ENCODE measurements at regions not wholly inside any gene's neighbourhood (a gene's known extent, or its start where the extent isn't known, plus 50 kb on each side); places are given as distances from the start of the nearest gene placed in this dataset.
A peak's percentile ranks its signal among the peaks of the same experiment; 100 is the strongest.

GRCh38 chr3:64358176-64358575 lies 132.9 kb upstream of the PRICKLE2 start:
- Mint-ChIP-seq H3K36me3 (no peaks in the 10 kb centered on the region), H3K27me3 (peaks cover 2% of the 10 kb centered on the region), H3K9me3 (no peaks in the 10 kb centered on the region), H3K4me1 (peaks cover 14% of the 10 kb centered on the region), H3K4me3 (no peak overlapping the region), H3K27ac (no peak overlapping the region)

GRCh38 chr3:64357481-64357880 lies 132.2 kb upstream of the PRICKLE2 start:
- Mint-ChIP-seq H3K27me3 (peaks cover 2% of the 10 kb centered on the region), H3K27ac (no peak overlapping the region), H3K4me3 (no peak overlapping the region), H3K4me1 (peaks cover 14% of the 10 kb centered on the region), H3K9me3 (no peaks in the 10 kb centered on the region), H3K36me3 (no peaks in the 10 kb centered on the region)

GRCh38 chr3:64355401-64355807 lies 130.1 kb upstream of the PRICKLE2 start:
- Mint-ChIP-seq H3K4me3 (peak overlapping the region; percentile 43), H3K27ac (no peak overlapping the region), H3K4me1 (peaks cover 17% of the 10 kb centered on the region), H3K36me3 (no peaks in the 10 kb centered on the region), H3K9me3 (no peaks in the 10 kb centered on the region), H3K27me3 (no peaks in the 10 kb centered on the region)

- Mint-ChIP-seq H3K4me1 (peaks cover 17% of the 10 kb centered on the region), H3K9me3 (no peaks in the 10 kb centered on the region)
These were observed 129.7 kb upstream of the PRICKLE2 start for GRCh38 chr3:64354956-64355355.

GRCh38 chr3:64354221-64354620 lies 129.0 kb upstream of the PRICKLE2 start:
- no peaks in the 10 kb centered on the region for H3K27me3 Mint-ChIP-seq
- H3K27ac Mint-ChIP-seq = no peak overlapping the region
- H3K4me3 Mint-ChIP-seq = no peak overlapping the region
- H3K4me1 Mint-ChIP-seq = peaks cover 17% of the 10 kb centered on the region
- no peaks in the 10 kb centered on the region for H3K9me3 Mint-ChIP-seq
- H3K36me3 Mint-ChIP-seq = no peaks in the 10 kb centered on the region

More at GRCh38 chr3:64354956-64355355, 129.7 kb upstream of the PRICKLE2 start:
- peak overlapping the region; percentile 43 for H3K4me3 Mint-ChIP-seq
- no peaks in the 10 kb centered on the region for H3K36me3 Mint-ChIP-seq
- H3K27ac Mint-ChIP-seq = no peak overlapping the region
- H3K27me3 Mint-ChIP-seq = no peaks in the 10 kb centered on the region

GRCh38 chr3:64353226-64353625 lies 128.0 kb upstream of the PRICKLE2 start:
- Mint-ChIP-seq H3K9me3 (no peaks in the 10 kb centered on the region), H3K4me1 (peaks cover 17% of the 10 kb centered on the region), H3K36me3 (no peaks in the 10 kb centered on the region), H3K4me3 (no peak overlapping the region), H3K27me3 (no peaks in the 10 kb centered on the region), H3K27ac (no peak overlapping the region)

- Mint-ChIP-seq H3K9me3 (no peaks in the 10 kb centered on the region), H3K27me3 (no peaks in the 10 kb centered on the region), H3K4me1 (peaks cover 17% of the 10 kb centered on the region), H3K27ac (no peak overlapping the region), H3K4me3 (no peak overlapping the region), H3K36me3 (no peaks in the 10 kb centered on the region)
These were observed 127.3 kb upstream of the PRICKLE2 start for GRCh38 chr3:64352639-64352992.

- Mint-ChIP-seq H3K9me3 (no peaks in the 10 kb centered on the region), H3K4me3 (no peak overlapping the region), H3K27ac (no peak overlapping the region), H3K27me3 (no peaks in the 10 kb centered on the region), H3K4me1 (peaks cover 17% of the 10 kb centered on the region), H3K36me3 (no peaks in the 10 kb centered on the region)
These were observed 126.7 kb upstream of the PRICKLE2 start for GRCh38 chr3:64351713-64352638.

- Mint-ChIP-seq H3K27ac (no peak overlapping the region), H3K36me3 (no peaks in the 10 kb centered on the region), H3K4me1 (peaks cover 3% of the 10 kb centered on the region), H3K9me3 (no peaks in the 10 kb centered on the region), H3K27me3 (no peaks in the 10 kb centered on the region), H3K4me3 (no peak overlapping the region)
These were observed 124.3 kb upstream of the PRICKLE2 start for GRCh38 chr3:64349551-64349950.

- H3K27me3 Mint-ChIP-seq = peaks cover 2% of the 10 kb centered on the region
- no peaks in the 10 kb centered on the region for H3K4me1 Mint-ChIP-seq
- H3K36me3 Mint-ChIP-seq = no peaks in the 10 kb centered on the region
- no peak overlapping the region for H3K27ac Mint-ChIP-seq
- H3K9me3 Mint-ChIP-seq = no peaks in the 10 kb centered on the region
- H3K4me3 Mint-ChIP-seq = no peak overlapping the region
These were observed 120.1 kb upstream of the PRICKLE2 start for GRCh38 chr3:64345371-64345770.

GRCh38 chr3:64344721-64345207 lies 119.5 kb upstream of the PRICKLE2 start:
- Mint-ChIP-seq H3K4me3 (no peak overlapping the region), H3K9me3 (no peaks in the 10 kb centered on the region), H3K27me3 (peaks cover 2% of the 10 kb centered on the region), H3K36me3 (no peaks in the 10 kb centered on the region), H3K4me1 (no peaks in the 10 kb centered on the region), H3K27ac (no peak overlapping the region)

- Mint-ChIP-seq H3K4me3 (no peak overlapping the region), H3K27me3 (peaks cover 4% of the 10 kb centered on the region), H3K9me3 (peaks cover 4% of the 10 kb centered on the region), H3K27ac (no peak overlapping the region), H3K4me1 (no peaks in the 10 kb centered on the region), H3K36me3 (no peaks in the 10 kb centered on the region)
These were observed 118.6 kb upstream of the PRICKLE2 start for GRCh38 chr3:64343689-64344430.

- no peak overlapping the region for H3K4me3 Mint-ChIP-seq
- H3K9me3 Mint-ChIP-seq = peaks cover 7% of the 10 kb centered on the region
- no peaks in the 10 kb centered on the region for H3K4me1 Mint-ChIP-seq
- no peaks in the 10 kb centered on the region for H3K36me3 Mint-ChIP-seq
- H3K27me3 Mint-ChIP-seq = peaks cover 4% of the 10 kb centered on the region
- no peak overlapping the region for H3K27ac Mint-ChIP-seq
These were observed 117.8 kb upstream of the PRICKLE2 start for GRCh38 chr3:64342940-64343688.

- Mint-ChIP-seq H3K27me3 (peaks cover 4% of the 10 kb centered on the region), H3K27ac (no peak overlapping the region), H3K9me3 (peaks cover 7% of the 10 kb centered on the region), H3K4me1 (no peaks in the 10 kb centered on the region), H3K4me3 (no peak overlapping the region), H3K36me3 (no peaks in the 10 kb centered on the region)
These were observed 116.0 kb upstream of the PRICKLE2 start for GRCh38 chr3:64341296-64341695.

GRCh38 chr3:64340641-64341101 lies 115.4 kb upstream of the PRICKLE2 start:
- Mint-ChIP-seq H3K4me3 (no peak overlapping the region), H3K27me3 (peaks cover 4% of the 10 kb centered on the region), H3K9me3 (peaks cover 7% of the 10 kb centered on the region), H3K27ac (no peak overlapping the region), H3K4me1 (no peaks in the 10 kb centered on the region), H3K36me3 (no peaks in the 10 kb centered on the region)

All from activated naive CD4-positive, alpha-beta T cell treated with anti-CD3 and anti-CD28 coated beads, Interleukin-2, amount 50 U/mL, for 24 hours (primary cell).